Activated CD8-positive, alpha-beta memory T cell treated with anti-CD3 and anti-CD28 coated beads for 36 hours (primary cell): ENCODE measurements at regions not wholly inside any gene's neighbourhood (a gene's known extent, or its start where the extent isn't known, plus 50 kb on each side); places are given as distances from the start of the nearest gene placed in this dataset.
"Not testable (repeated sequence)": the region's sequence is repeated elsewhere in the genome, so short reads cannot be mapped to it uniquely, and the experiment has no call there.

Source experiments
- CTCF ChIA-PET: fragments of 350-600 bp; sonication (Branson Sonifier 250); formaldehyde crosslinking; loops from one replicate; lab custom pipeline; 2021; ENCODE audit warnings: antibody characterized with exemption; lab: Charles Lee
- POLR2A ChIA-PET: fragments of 350-600 bp; sonication (Branson Sonifier 250); formaldehyde crosslinking; loops from one replicate; lab custom pipeline; 2021; ENCODE audit warnings: antibody characterized with exemption; lab: Charles Lee

GRCh38 chr5:7310656-7311055 is 85.3 kb upstream of the ADCY2 start:
- POLR2A ChIA-PET, CTCF ChIA-PET: not testable (repeated sequence)

GRCh38 chr5:7315118-7315517 is 80.8 kb upstream of the ADCY2 start:
- POLR2A ChIA-PET = no interaction called here
- CTCF ChIA-PET = no interaction called here

GRCh38 chr5:7317751-7318150 is 78.2 kb upstream of the ADCY2 start:
- ChIA-PET POLR2A (no interaction called here), CTCF (no interaction called here)

GRCh38 chr5:7320701-7321301 is 75.1 kb upstream of the ADCY2 start:
- ChIA-PET POLR2A (no interaction called here), CTCF (no interaction called here)

- ChIA-PET POLR2A (no interaction called here), CTCF (no interaction called here)
Measured at GRCh38 chr5:7321724-7322123, 74.2 kb upstream of the ADCY2 start.

GRCh38 chr5:7324919-7325318 is 71.0 kb upstream of the ADCY2 start:
- ChIA-PET POLR2A (no interaction called here), CTCF (no interaction called here)

- POLR2A ChIA-PET = no interaction called here
- CTCF ChIA-PET = no interaction called here
Measured at GRCh38 chr5:7325975-7326913, 69.7 kb upstream of the ADCY2 start.

- ChIA-PET POLR2A (no interaction called here), CTCF (no interaction called here)
Measured at GRCh38 chr5:7329141-7329540, 66.8 kb upstream of the ADCY2 start.

GRCh38 chr5:7329712-7330111 is 66.2 kb upstream of the ADCY2 start:
- ChIA-PET POLR2A (no interaction called here), CTCF (no interaction called here)

GRCh38 chr5:7330256-7330655 is 65.7 kb upstream of the ADCY2 start:
- ChIA-PET CTCF (no interaction called here), POLR2A (no interaction called here)

- ChIA-PET CTCF (no interaction called here), POLR2A (interaction anchor here (0.6 kb wide), 1 partner anchor 32 kb away, joined by 4 read pairs; no protein-coding TSS in a partner anchor)
Measured at GRCh38 chr5:7331131-7331530, 64.8 kb upstream of the ADCY2 start.
